WERI-Rb-1 (cell line): ENCODE measurements at regions not wholly inside any gene's neighbourhood (a gene's known extent, or its start where the extent isn't known, plus 50 kb on each side); places are given as distances from the start of the nearest gene placed in this dataset.
A peak's percentile ranks its signal among the peaks of the same experiment; 100 is the strongest.

Experiments
- DNase-seq: peaks from one replicate; pipeline ENCODE4 v3.0.0-alpha.2; 2020
- H3K27ac ChIP-seq: fragments of 250-450 bp; sonication (Bioruptor Pico); 2 replicates; pipeline ENCODE4 v1.5.1; 2020; ENCODE audit warnings: mild to moderate bottlenecking, moderate library complexity
- H3K27me3 ChIP-seq: fragments of 250-450 bp; sonication (Bioruptor Pico); 2 replicates; pipeline ENCODE4 v1.5.1; 2021; ENCODE audit warnings: mild to moderate bottlenecking, low read depth, moderate library complexity; ENCODE audit not compliant: insufficient read depth, severe bottlenecking
- H3K36me3 ChIP-seq: fragments of 250-450 bp; sonication (Bioruptor Pico); 2 replicates; pipeline ENCODE4 v1.5.1; 2020; ENCODE audit warnings: mild to moderate bottlenecking, moderate library complexity
- H3K4me3 ChIP-seq: 2 replicates; pipeline ENCODE4 v1.5.1; 2011; ENCODE audit warnings: low read depth, mild to moderate bottlenecking, control low read depth, low read length
- H3K9me3 ChIP-seq: fragments of 250-450 bp; sonication (Bioruptor Pico); 2 replicates; pipeline ENCODE4 v1.5.1; 2021; ENCODE audit warnings: mild to moderate bottlenecking, moderate library complexity; ENCODE audit not compliant: severe bottlenecking
- CTCF ChIP-seq: IDR thresholded peaks from 2 replicates; pipeline ENCODE4 v1.5.1; 2011; ENCODE audit warnings: low read depth, mild to moderate bottlenecking, control low read depth, inconsistent platforms, low read length

GRCh38 chr6:15086348-15087158 is 159.3 kb upstream of the JARID2 start:
- Histone ChIP-seq H3K36me3 (no peaks in the 10 kb centered on the region), H3K27ac (no peak overlapping the region), H3K4me3 (no peak overlapping the region), H3K27me3 (no peaks in the 10 kb centered on the region), H3K9me3 (no peaks in the 10 kb centered on the region)
- TF ChIP-seq CTCF: no peak
- DNase-seq: no peak

- Histone ChIP-seq H3K27me3 (no peaks in the 10 kb centered on the region), H3K27ac (no peak overlapping the region), H3K4me3 (no peak overlapping the region), H3K36me3 (no peaks in the 10 kb centered on the region), H3K9me3 (no peaks in the 10 kb centered on the region)
- no peak for DNase-seq
- TF ChIP-seq CTCF: no peak
These were observed 158.7 kb upstream of the JARID2 start for GRCh38 chr6:15087186-15087589.

GRCh38 chr6:15088904-15089568 is 156.8 kb upstream of the JARID2 start:
- H3K36me3 ChIP-seq: no peaks in the 10 kb centered on the region
- no peaks in the 10 kb centered on the region for H3K27me3 ChIP-seq
- H3K27ac ChIP-seq: no peak overlapping the region
- H3K9me3 ChIP-seq: no peaks in the 10 kb centered on the region
- TF ChIP-seq CTCF: no peak
- DNase-seq: no peak
- no peak overlapping the region for H3K4me3 ChIP-seq

- no peak overlapping the region for H3K4me3 ChIP-seq
- H3K27ac ChIP-seq: peak overlapping the region; percentile 1
- H3K27me3 ChIP-seq: no peaks in the 10 kb centered on the region
- no peaks in the 10 kb centered on the region for H3K9me3 ChIP-seq
- DNase-seq: no peak
- TF ChIP-seq CTCF: no peak
- no peaks in the 10 kb centered on the region for H3K36me3 ChIP-seq
These were observed 156.2 kb upstream of the JARID2 start for GRCh38 chr6:15089569-15090144.

GRCh38 chr6:15090145-15090579 is 155.7 kb upstream of the JARID2 start:
- no peaks in the 10 kb centered on the region for H3K27me3 ChIP-seq
- peak; percentile 56 for DNase-seq

More at GRCh38 chr6:15090145-15090579, 155.7 kb upstream of the JARID2 start:
- Histone ChIP-seq H3K27ac (peak overlapping the region; percentile 1), H3K4me3 (no peak overlapping the region), H3K9me3 (no peaks in the 10 kb centered on the region), H3K36me3 (no peaks in the 10 kb centered on the region)
- no peak for TF ChIP-seq CTCF
